ENCODE measurements at regions not wholly inside any gene's neighbourhood (a gene's known extent, or its start where the extent isn't known, plus 50 kb on each side); places are given as distances from the start of the nearest gene placed in this dataset.
"Not testable (repeated sequence)": the region's sequence is repeated elsewhere in the genome, so short reads cannot be mapped to it uniquely, and the experiment has no call there.

DNA sequence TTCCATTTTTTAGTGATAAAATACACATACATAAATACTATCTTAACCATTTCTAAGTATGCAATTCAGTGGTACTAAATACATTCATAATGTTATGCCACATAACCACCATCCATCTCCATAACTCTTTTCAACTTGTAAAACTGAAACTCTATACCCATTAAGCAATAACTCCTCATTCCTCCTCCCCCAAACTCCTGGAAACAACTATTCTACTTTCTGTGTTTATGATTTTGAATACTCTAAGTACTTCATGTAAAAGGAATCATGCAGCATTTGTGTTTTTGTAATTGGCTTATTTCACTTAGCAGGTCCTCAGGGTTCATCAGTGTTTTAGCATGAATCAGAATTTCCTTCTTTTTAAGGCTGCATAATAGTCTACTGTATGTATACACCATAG is 131.8 kb downstream of the TES start:
- DNase-seq = no peak

GRCh38 chr7:116347151-116347832 is 137.0 kb downstream of the TES start:
- DNase-seq = no peak

- no peak for DNase-seq
Measured at GRCh38 chr7:116348346-116348745, 138.0 kb downstream of the TES start.

GRCh38 chr7:116351966-116352365 is 141.6 kb downstream of the TES start:
- no peak for DNase-seq

GRCh38 chr7:116353647-116354046 is 143.3 kb downstream of the TES start:
- DNase-seq = no peak

- no peak for DNase-seq
Measured at GRCh38 chr7:116354171-116354545, 143.8 kb downstream of the TES start.

DNA sequence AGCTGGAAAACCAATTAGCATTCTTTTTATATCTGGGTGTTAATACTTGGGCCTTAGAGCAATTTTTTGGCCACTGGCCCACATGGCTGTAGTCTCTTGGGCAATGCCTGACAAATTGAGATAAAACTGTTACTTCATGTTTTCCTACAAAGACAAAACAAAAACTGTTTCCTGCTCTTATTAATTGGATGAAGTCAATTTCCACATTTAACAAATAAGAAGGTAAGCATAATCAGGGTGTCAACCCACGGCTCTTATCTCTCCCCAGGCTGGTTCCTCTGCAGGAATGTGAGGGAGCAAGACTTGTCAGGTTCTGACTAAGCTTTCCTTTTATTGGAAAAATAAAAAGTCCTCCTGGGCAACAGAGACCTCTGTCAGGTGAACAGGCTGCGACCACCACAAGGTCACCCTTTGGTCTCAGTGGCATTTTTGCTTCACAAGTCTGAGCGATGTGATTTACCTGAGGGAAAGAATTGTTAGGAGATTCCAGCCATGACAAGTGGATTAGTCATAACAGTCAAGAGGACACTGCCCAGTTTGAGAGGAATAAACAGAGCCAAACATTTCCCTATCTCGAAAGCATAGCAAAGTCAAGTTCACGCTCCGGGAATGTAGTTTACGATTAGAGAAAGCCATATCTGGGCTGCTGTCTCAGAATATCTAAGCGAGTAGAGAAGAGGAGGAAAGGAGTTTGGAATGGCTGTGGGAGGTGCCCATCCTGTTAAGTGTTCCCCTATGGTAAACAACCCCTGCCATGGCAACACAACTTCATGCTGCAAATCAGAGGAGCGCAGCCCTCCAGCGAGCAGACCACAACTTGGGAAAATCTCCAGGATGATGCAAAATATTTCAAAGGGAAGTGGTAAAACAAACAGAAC is 144.4 kb downstream of the TES start:
- DNase-seq = no peak

- no peak for DNase-seq
Measured at GRCh38 chr7:116355424-116355765, 144.1 kb upstream of the CAV2 start.

DNA sequence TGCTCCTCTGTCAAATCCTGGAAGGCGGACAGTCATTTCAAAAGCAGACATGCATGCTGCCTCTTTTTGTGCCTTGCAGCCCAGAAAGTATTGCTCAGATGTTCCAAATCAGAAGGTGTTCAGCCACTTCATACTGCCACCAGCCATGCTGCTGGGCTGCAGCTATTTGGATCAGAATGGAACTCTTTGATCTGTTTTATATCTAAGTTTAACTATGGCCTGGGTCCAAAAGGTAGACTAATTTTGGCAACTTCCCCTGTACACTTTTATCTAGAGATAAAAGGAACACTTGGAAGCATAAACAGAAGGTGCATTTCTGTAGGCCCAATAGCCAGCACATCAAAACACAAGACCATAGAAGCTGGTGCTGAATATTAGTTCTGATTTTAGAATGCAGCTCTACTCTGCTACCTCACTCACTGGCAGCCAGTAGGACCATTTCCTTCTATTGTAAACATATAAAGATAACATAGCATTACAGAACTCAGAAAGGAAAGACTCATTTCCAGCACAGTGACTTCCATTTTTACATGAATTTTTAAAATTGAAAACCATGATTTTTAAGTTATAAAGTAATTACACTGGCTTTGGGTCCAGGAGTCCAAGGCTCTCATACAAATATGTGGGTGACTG is 143.1 kb upstream of the CAV2 start:
- DNase-seq = no peak

GRCh38 chr7:116356979-116357378 is 142.6 kb upstream of the CAV2 start:
- DNase-seq = no peak

GRCh38 chr7:116357781-116358670 is 141.5 kb upstream of the CAV2 start:
- DNase-seq = no peak

GRCh38 chr7:116361767-116362166 is 137.8 kb upstream of the CAV2 start:
- no peak for DNase-seq

- DNase-seq = no peak
Measured at GRCh38 chr7:116363637-116364432, 135.7 kb upstream of the CAV2 start.

GRCh38 chr7:116364469-116364868 is 135.1 kb upstream of the CAV2 start:
- DNase-seq = no peak

GRCh38 chr7:116365797-116366196 is 133.7 kb upstream of the CAV2 start:
- no peak for DNase-seq

DNA sequence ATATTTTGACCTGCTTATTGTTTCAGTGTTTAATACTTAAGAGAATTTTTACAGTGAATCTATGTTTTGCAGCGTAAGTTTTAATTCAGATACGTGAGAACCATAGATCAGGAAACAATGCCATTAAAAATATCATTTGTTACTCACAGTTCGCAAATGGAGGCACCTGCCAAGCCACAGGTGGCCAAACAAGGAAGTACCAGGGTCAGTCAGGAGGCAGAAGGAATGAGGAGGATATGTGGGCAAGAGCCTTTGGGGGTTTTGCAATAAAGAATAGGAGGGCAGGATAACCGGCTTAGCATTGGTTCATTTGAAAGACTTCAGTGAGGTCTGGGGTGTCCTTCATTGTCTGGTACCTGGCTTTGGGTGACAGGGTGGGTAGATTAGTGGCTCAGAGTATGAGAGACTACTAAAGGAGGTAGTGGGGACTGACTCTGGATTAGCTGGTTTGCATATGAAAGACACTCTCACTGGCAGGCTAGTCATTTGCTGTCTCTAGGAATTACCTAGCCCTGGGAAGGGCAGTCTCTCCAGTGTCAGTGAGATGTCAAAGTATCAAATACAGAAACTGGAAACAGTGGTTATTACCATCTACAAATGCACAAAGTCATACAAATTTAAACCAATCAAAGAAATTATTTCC is 132.2 kb upstream of the CAV2 start:
- no peak for DNase-seq

GRCh38 chr7:116368965-116369364 is 130.6 kb upstream of the CAV2 start:
- DNase-seq = no peak

GRCh38 chr7:116371536-116371935 is 128.0 kb upstream of the CAV2 start:
- not testable (repeated sequence) for DNase-seq

DNA sequence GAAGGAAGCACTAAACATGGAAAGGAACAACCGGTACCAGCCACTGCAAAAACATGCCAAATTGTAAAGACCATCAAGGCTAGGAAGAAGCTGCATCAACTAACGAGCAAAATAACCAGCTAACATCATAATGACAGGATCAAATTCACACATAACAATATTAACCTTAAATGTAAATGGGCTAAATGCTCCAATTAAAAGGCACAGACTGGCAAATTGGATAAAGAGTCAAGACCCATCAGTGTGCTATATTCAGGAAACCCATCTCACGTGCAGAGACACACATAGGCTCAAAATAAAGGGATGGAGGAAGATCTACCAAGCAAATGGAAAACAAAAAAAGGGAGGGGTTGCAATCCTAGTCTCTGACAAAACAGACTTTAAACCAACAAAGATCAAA is 126.3 kb upstream of the CAV2 start:
- not testable (repeated sequence) for DNase-seq

DNA sequence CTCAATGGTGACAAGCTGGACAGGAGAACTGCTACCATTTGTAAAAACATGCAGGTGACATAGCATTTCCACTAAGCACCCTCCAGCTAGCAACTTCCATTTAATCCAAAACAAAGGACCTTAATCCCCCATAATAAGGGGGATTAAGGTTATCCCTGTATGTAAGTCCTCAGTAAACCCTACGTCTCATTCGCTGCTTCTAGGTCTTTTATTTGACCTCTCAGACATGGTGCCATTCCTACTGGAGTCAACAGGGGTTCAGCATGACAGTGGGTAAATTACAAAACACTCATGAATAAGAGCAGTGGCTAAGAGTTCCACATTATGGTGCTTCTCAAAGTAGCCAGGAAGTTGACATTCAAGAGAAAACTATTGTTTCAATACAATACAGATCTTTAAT is 121.8 kb upstream of the CAV2 start:
- DNase-seq = no peak

DNA sequence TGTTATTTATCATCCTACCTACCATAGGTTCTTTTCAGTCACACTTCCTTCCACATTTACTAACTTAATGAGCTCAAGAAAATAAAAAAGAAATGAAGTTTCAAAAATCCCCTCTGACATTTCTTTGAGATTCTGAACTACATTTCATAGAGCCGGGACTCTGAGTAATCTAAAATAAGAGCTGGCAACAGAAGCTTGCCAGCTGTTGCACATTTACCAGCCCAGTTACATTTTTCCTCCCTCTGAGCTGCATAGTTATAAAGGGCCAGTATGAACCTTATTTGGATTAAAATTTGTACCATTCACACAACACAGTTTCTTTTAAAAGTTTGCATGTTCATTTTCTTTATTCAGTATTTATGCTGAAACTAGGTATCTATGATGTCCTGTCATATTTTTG is 119.5 kb upstream of the CAV2 start:
- DNase-seq = no peak

DNA sequence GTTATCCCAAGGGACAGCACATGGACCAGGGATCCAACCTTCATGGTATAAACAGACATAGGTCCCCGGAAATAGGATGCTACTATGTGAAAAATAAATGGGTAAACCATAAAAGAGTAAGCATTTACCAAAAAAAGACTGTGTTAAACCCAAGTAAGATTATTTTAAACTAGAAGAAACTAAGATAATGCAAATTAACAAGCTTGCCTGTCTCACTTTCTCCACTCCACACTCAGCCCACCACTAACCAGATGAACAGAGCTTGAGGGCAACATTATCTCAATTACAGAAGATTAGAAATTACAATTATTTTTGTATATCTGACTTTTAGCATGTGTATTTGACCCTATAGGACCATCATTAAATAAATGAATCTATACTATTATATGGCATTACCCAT is 117.2 kb upstream of the CAV2 start:
- no peak for DNase-seq
